ENCODE measurements at regions not wholly inside any gene's neighbourhood (a gene's known extent, or its start where the extent isn't known, plus 50 kb on each side); places are given as distances from the start of the nearest gene placed in this dataset.

DNA sequence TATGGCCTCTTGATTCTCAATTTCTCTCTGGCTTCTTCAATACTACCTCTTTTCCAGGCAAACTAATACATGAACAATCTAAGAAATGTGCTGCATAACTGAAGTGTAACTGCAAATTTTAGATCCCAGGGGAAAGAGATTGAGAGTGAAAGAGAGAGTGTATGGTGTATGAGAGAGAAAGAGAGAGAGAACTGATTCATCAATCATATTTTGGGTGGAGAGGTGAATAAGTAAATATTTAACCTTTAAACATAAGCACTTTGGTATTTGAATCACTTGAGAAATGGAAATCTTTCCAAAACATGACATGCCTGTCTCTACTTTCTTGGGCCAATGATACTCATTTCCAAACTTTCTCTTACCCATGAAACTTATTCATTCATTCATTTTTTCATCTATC is 147.2 kb upstream of the DIPK2B start:
- TF ChIP-seq, protein P1, sequence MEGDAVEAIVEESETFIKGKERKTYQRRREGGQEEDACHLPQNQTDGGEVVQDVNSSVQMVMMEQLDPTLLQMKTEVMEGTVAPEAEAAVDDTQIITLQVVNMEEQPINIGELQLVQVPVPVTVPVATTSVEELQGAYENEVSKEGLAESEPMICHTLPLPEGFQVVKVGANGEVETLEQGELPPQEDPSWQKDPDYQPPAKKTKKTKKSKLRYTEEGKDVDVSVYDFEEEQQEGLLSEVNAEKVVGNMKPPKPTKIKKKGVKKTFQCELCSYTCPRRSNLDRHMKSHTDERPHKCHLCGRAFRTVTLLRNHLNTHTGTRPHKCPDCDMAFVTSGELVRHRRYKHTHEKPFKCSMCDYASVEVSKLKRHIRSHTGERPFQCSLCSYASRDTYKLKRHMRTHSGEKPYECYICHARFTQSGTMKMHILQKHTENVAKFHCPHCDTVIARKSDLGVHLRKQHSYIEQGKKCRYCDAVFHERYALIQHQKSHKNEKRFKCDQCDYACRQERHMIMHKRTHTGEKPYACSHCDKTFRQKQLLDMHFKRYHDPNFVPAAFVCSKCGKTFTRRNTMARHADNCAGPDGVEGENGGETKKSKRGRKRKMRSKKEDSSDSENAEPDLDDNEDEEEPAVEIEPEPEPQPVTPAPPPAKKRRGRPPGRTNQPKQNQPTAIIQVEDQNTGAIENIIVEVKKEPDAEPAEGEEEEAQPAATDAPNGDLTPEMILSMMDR (CRISPR knock-in tag; IDR thresholded peaks at IDR 0.05), result no peak
- no peak for TF ChIP-seq SOX5 (CRISPR knock-in tag; IDR thresholded peaks at IDR 0.05; ENCODE audit: borderline replicate concordance)
- no peak for TF ChIP-seq POLR2AphosphoS5 (IDR thresholded peaks at IDR 0.05; ENCODE audit: low read depth, low read length)
- TF ChIP-seq HCFC1 (IDR thresholded peaks at IDR 0.05; ENCODE audit: low read depth, low read length), result no peak
- no peak for TF ChIP-seq TCF12 (IDR thresholded peaks at IDR 0.05)
- TF ChIP-seq TCF12 (CRISPR knock-in tag; IDR thresholded peaks at IDR 0.05), result no peak
- TF ChIP-seq ZMYM3 (CRISPR knock-in tag; IDR thresholded peaks at IDR 0.05), result no peak
- TF ChIP-seq, protein P2, sequence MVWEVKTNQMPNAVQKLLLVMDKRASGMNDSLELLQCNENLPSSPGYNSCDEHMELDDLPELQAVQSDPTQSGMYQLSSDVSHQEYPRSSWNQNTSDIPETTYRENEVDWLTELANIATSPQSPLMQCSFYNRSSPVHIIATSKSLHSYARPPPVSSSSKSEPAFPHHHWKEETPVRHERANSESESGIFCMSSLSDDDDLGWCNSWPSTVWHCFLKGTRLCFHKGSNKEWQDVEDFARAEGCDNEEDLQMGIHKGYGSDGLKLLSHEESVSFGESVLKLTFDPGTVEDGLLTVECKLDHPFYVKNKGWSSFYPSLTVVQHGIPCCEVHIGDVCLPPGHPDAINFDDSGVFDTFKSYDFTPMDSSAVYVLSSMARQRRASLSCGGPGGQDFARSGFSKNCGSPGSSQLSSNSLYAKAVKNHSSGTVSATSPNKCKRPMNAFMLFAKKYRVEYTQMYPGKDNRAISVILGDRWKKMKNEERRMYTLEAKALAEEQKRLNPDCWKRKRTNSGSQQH (CRISPR knock-in tag; IDR thresholded peaks at IDR 0.05; ENCODE audit: low read depth), result no peak
- no peak for TF ChIP-seq ZNF780A (CRISPR knock-in tag; IDR thresholded peaks at IDR 0.05)
- no peak for TF ChIP-seq ZNF274 (CRISPR knock-in tag; IDR thresholded peaks at IDR 0.05)
- TF ChIP-seq YY1 (IDR thresholded peaks at IDR 0.05; ENCODE audit: insufficient read depth, insufficient replicate concordance, low read depth, low read length), result no peak
- TF ChIP-seq ELF1 (CRISPR knock-in tag; IDR thresholded peaks at IDR 0.05), result no peak
- TF ChIP-seq SMC3 (IDR thresholded peaks at IDR 0.05; ENCODE audit: low read length), result no peak
- no peak for TF ChIP-seq SRF (IDR thresholded peaks at IDR 0.05; ENCODE audit: low read depth, low read length)
